Neuronal stem cell (in vitro differentiated cells): ENCODE measurements at regions not wholly inside any gene's neighbourhood (a gene's known extent, or its start where the extent isn't known, plus 50 kb on each side); places are given as distances from the start of the nearest gene placed in this dataset.

Experiments
- DNase-seq: peaks from one replicate; pipeline ENCODE4 v3.0.0-alpha.2; 2013; ENCODE audit warnings: low spot score
- H2AFZ ChIP-seq: one replicate; pipeline ENCODE4 v1.6.1; 2013; ENCODE audit warnings: mild to moderate bottlenecking, low read length, inconsistent platforms
- H2AK5ac ChIP-seq: 2 replicates; pipeline ENCODE4 v1.6.1; 2013; ENCODE audit warnings: low read depth, mild to moderate bottlenecking, inconsistent platforms, low read length, moderate library complexity, mixed read lengths
- H2BK120ac ChIP-seq: 2 replicates; pipeline ENCODE4 v1.6.1; 2013; ENCODE audit warnings: low read depth, mild to moderate bottlenecking, inconsistent platforms, low read length, moderate library complexity, mixed read lengths
- H2BK12ac ChIP-seq: one replicate; pipeline ENCODE4 v1.6.1; 2013; ENCODE audit warnings: low read length, inconsistent platforms
- H2BK15ac ChIP-seq: 2 replicates; pipeline ENCODE4 v1.6.1; 2013; ENCODE audit warnings: mild to moderate bottlenecking, low read length, inconsistent platforms, mixed read lengths
- H2BK5ac ChIP-seq: one replicate; pipeline ENCODE4 v1.6.1; 2013; ENCODE audit warnings: inconsistent platforms, mild to moderate bottlenecking, low read length, moderate library complexity
- H3K14ac ChIP-seq: one replicate; pipeline ENCODE4 v1.6.1; 2013; ENCODE audit warnings: low read length, inconsistent platforms
- H3K18ac ChIP-seq: 2 replicates; pipeline ENCODE4 v1.6.1; 2013; ENCODE audit warnings: low read length, inconsistent platforms
- H3K23ac ChIP-seq: 2 replicates; pipeline ENCODE4 v1.6.1; 2013; ENCODE audit warnings: low read depth, mild to moderate bottlenecking, mixed read lengths, low read length, inconsistent platforms; ENCODE audit not compliant: poor library complexity
- H3K27ac ChIP-seq: replicated peaks from 3 replicates; pipeline ENCODE4 v1.5.1; 2013; ENCODE audit warnings: low read length, inconsistent platforms
- H3K27me3 ChIP-seq, 3 experiments: 2 replicates each; pipeline ENCODE4 v1.6.1; 2013; ENCODE audit warnings: low read length in 3 of 3, mild to moderate bottlenecking in 2 of 3, inconsistent platforms in 1 of 3, low read depth in 1 of 3, mixed read lengths in 1 of 3, moderate library complexity in 1 of 3; ENCODE audit not compliant: control insufficient read depth in 3 of 3, insufficient read depth in 3 of 3
- H3K36me3 ChIP-seq, 2 donors: replicated peaks in 1 of 2; 2 replicates each; pipeline ENCODE4 v1.6.1; 2013; ENCODE audit warnings: low read length in 2 of 2; ENCODE audit not compliant: control insufficient read depth in 2 of 2, insufficient read depth in 2 of 2
- H3K4ac ChIP-seq: 2 replicates; pipeline ENCODE4 v1.6.1; 2013; ENCODE audit warnings: inconsistent platforms, mild to moderate bottlenecking, low read length, moderate library complexity
- H3K4me1 ChIP-seq, 2 donors: 1 replicate in 1 of 2; 2 replicates in 1 of 2; pipeline ENCODE4 v1.6.1; 2013; ENCODE audit warnings: low read length in 2 of 2, low read depth in 1 of 2; ENCODE audit not compliant: control insufficient read depth in 2 of 2, insufficient read depth in 1 of 2
- H3K4me2 ChIP-seq: one replicate; pipeline ENCODE4 v1.6.1; 2013; ENCODE audit warnings: mild to moderate bottlenecking, low read length, inconsistent platforms; ENCODE audit not compliant: insufficient read depth, poor library complexity, severe bottlenecking
- H3K4me3 ChIP-seq, 2 donors: 2 replicates each; pipeline ENCODE4 v1.5.1; 2013; ENCODE audit warnings: low read length in 2 of 2, mild to moderate bottlenecking in 2 of 2, inconsistent platforms in 1 of 2, moderate library complexity in 1 of 2
- H3K79me1 ChIP-seq: one replicate; pipeline ENCODE4 v1.6.1; 2013; ENCODE audit warnings: low read depth, mild to moderate bottlenecking, inconsistent platforms, low read length, moderate library complexity
- H3K9ac ChIP-seq: one replicate; pipeline ENCODE4 v1.6.1; 2013; ENCODE audit warnings: mild to moderate bottlenecking, low read depth, low read length, inconsistent platforms; ENCODE audit not compliant: poor library complexity
- H3K9me3 ChIP-seq, 2 donors: replicated peaks in 1 of 2; 2 replicates each; pipeline versions ENCODE3 to v1.6.1; 2013; ENCODE audit warnings: low read length in 2 of 2, mild to moderate bottlenecking in 2 of 2, inconsistent platforms in 1 of 2, low read depth in 1 of 2, mixed read lengths in 1 of 2, moderate library complexity in 1 of 2; ENCODE audit not compliant: control insufficient read depth in 2 of 2, insufficient read depth in 1 of 2
- H4K8ac ChIP-seq: one replicate; pipeline ENCODE4 v1.6.1; 2013; ENCODE audit warnings: low read depth, mild to moderate bottlenecking, inconsistent platforms, low read length, moderate library complexity
- H4K91ac ChIP-seq: one replicate; pipeline ENCODE4 v1.6.1; 2013; ENCODE audit warnings: low read length, low read depth, mild to moderate bottlenecking, inconsistent platforms; ENCODE audit not compliant: poor library complexity
- WGBS, 2 donors: extraction: QIAGEN DNeasy Blood & Tissue Kit; methylation state at CpG; one replicate each; pipeline ENCODE4 v1.1.7; 2013; ENCODE audit warnings: missing lambda C conversion rate in 2 of 2, mixed read lengths in 1 of 2; ENCODE audit not compliant: insufficient read length in 2 of 2, insufficient replicate concordance in 1 of 2; ENCODE audit errors: extremely low coverage in 2 of 2; 5-methylcytosine and 5-hydroxymethylcytosine counted together

- no peak overlapping the region for H2AK5ac ChIP-seq
- no peak for DNase-seq
- no peak overlapping the region for H3K27ac ChIP-seq
- H4K91ac ChIP-seq = no peak overlapping the region
- peaks cover 12 to 18% of the 10 kb centered on the region in 2 donors for H3K4me1 ChIP-seq
- no peak overlapping the region for H2AFZ ChIP-seq
- H3K9me3 ChIP-seq = no peaks in the 10 kb centered on the region
- H3K9ac ChIP-seq = no peak overlapping the region
- peaks cover 0 to 9% of the 10 kb centered on the region in 2 donors for H3K36me3 ChIP-seq
- H2BK5ac ChIP-seq = no peak overlapping the region
- H3K4ac ChIP-seq = no peak overlapping the region
- H3K23ac ChIP-seq = no peak overlapping the region
- no peak overlapping the region for H2BK15ac ChIP-seq
- no peak overlapping the region for H3K18ac ChIP-seq
- no peak overlapping the region for H2BK120ac ChIP-seq
- H3K27me3 ChIP-seq = peaks cover 0 to 7% (median 0%) of the 10 kb centered on the region in 3 experiments
- no peak overlapping the region for H2BK12ac ChIP-seq
- H3K4me2 ChIP-seq = no peak overlapping the region
- H4K8ac ChIP-seq = no peak overlapping the region
- no peak overlapping the region for H3K14ac ChIP-seq
- H3K4me3 ChIP-seq = no peak overlapping the region
- no CpG with 5 or more reads among the region's 4 CpGs for WGBS, 2 donors
- H3K79me1 ChIP-seq = no peaks in the 10 kb centered on the region
Measured at GRCh38 chr1:39085174-39085573, 59.0 kb downstream of the NDUFS5 start.

DNA sequence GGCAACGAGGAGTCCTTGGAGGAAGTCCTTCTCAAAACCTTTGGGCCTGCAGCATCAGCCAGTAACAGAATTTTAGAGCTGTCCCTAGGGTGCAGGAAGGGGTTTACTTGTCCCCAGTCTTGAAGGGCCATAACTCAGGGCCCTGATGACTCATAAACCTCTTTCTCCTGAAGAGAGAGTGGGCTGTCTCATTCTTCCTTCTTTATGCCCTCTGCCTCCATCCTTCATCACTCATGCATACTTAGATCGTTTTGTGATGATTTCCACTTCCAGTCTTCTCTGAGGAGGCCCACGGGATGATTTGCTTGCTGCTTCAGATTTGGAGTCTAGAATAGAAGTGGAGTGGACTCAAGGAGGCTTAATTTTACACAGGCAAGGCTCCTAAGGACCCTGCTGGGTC is 60.2 kb downstream of the NDUFS5 start:
- H3K4me2 ChIP-seq = no peak overlapping the region
- no peak overlapping the region for H3K27ac ChIP-seq
- no peak overlapping the region for H3K4me3 ChIP-seq
- no peak overlapping the region for H2BK5ac ChIP-seq
- DNase-seq = no peak
- H3K79me1 ChIP-seq = no peaks in the 10 kb centered on the region
- no CpG with 5 or more reads among the region's 3 CpGs for WGBS, 2 donors
- no peak overlapping the region for H3K23ac ChIP-seq
- no peaks in the 10 kb centered on the region for H3K9me3 ChIP-seq
- no peak overlapping the region for H4K8ac ChIP-seq
- no peak overlapping the region for H4K91ac ChIP-seq
- H2BK120ac ChIP-seq = no peak overlapping the region
- H3K4ac ChIP-seq = no peak overlapping the region
- H2AFZ ChIP-seq = no peak overlapping the region
- no peak overlapping the region for H2AK5ac ChIP-seq
- H3K36me3 ChIP-seq = peaks cover 0 to 11% of the 10 kb centered on the region in 2 donors
- H3K14ac ChIP-seq = no peak overlapping the region
- H3K18ac ChIP-seq = no peak overlapping the region
- no peak overlapping the region for H3K9ac ChIP-seq
- H3K27me3 ChIP-seq = peaks cover 0 to 7% (median 0%) of the 10 kb centered on the region in 3 experiments
- H2BK12ac ChIP-seq = no peak overlapping the region
- H3K4me1 ChIP-seq = peaks cover 13 to 14% of the 10 kb centered on the region in 2 donors
- H2BK15ac ChIP-seq = no peak overlapping the region

- Histone ChIP-seq H2BK120ac (no peak overlapping the region), H3K27me3 (peaks cover 0 to 7% (median 0%) of the 10 kb centered on the region in 3 experiments), H3K9ac (no peak overlapping the region), H3K4me1 (peaks cover 13 to 14% of the 10 kb centered on the region in 2 donors), H2BK15ac (no peak overlapping the region), H2AK5ac (no peak overlapping the region), H2AFZ (no peak overlapping the region), H3K9me3 (no peaks in the 10 kb centered on the region), H4K91ac (no peak overlapping the region), H2BK12ac (no peak overlapping the region), H3K14ac (no peak overlapping the region), H4K8ac (no peak overlapping the region), H3K18ac (no peak overlapping the region), H3K4me2 (no peak overlapping the region), H3K27ac (no peak overlapping the region), H3K4me3 (no peak overlapping the region), H3K4ac (no peak overlapping the region), H3K23ac (no peak overlapping the region), H2BK5ac (no peak overlapping the region), H3K36me3 (peaks cover 0 to 13% of the 10 kb centered on the region in 2 donors), H3K79me1 (no peaks in the 10 kb centered on the region)
- no peak for DNase-seq
- WGBS, 2 donors = no CpG with 5 or more reads among the region's 7 CpGs
Measured at GRCh38 chr1:39086865-39087409, 60.8 kb downstream of the NDUFS5 start.

- H2AFZ ChIP-seq = no peak overlapping the region
- peaks cover 0 to 13% of the 10 kb centered on the region in 2 donors for H3K36me3 ChIP-seq
- no peak overlapping the region for H2BK15ac ChIP-seq
- no peak overlapping the region for H3K4me2 ChIP-seq
- DNase-seq = no peak
- no peak overlapping the region for H2BK120ac ChIP-seq
- no peak overlapping the region for H3K9ac ChIP-seq
- no peak overlapping the region for H2AK5ac ChIP-seq
- peaks cover 10 to 12% of the 10 kb centered on the region in 2 donors for H3K4me1 ChIP-seq
- no peak overlapping the region for H2BK12ac ChIP-seq
- no peak overlapping the region for H2BK5ac ChIP-seq
- no peak overlapping the region for H3K27ac ChIP-seq
- no peak overlapping the region for H4K8ac ChIP-seq
- no peak overlapping the region for H4K91ac ChIP-seq
- no peak overlapping the region for H3K18ac ChIP-seq
- peaks cover 0 to 4% (median 0%) of the 10 kb centered on the region in 3 experiments for H3K27me3 ChIP-seq
- no peak overlapping the region for H3K14ac ChIP-seq
- H3K4ac ChIP-seq = no peak overlapping the region
- no peaks in the 10 kb centered on the region for H3K79me1 ChIP-seq
- H3K9me3 ChIP-seq = no peaks in the 10 kb centered on the region
- no peak overlapping the region for H3K4me3 ChIP-seq
- WGBS, 2 donors = no CpG with 5 or more reads among the region's 3 CpGs
- H3K23ac ChIP-seq = no peak overlapping the region
Measured at GRCh38 chr1:39087435-39087834, 61.3 kb downstream of the NDUFS5 start.
